ENCODE measurements at regions not wholly inside any gene's neighbourhood (a gene's known extent, or its start where the extent isn't known, plus 50 kb on each side); places are given as distances from the start of the nearest gene placed in this dataset.

DNA sequence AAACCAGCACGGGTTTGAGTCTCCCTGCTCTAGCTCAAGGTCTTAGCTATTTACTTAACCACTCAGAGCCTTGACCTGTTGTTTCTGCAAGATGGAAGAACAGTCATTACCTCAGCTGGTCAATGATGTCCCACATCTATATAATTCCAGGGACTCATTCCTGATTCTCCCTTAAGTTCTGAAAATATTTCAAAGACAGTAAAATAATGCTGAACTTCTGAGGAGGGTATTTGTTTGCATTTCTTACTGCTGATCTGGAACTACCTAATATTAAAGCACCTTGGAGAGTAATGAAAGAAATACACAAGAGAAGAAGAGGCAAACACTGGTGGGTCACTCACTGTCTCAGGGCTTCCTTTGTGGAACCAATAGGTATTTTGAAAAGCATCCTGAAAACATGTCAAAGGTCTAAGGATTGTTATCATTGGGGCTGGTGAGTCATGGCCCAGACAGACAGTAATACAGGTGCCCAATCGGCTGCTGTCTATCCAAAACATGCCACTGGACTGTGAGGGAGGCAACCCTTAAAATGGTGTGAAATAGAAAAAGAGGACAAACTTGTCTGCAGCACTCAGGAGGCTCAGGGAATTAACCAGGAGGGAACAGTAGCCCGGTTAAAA is 88.7 kb upstream of the EGLN3 start:
- TF ChIP-seq ZNF274 (IDR thresholded peaks at IDR 0.05; ENCODE audit: low read depth, low read length) (no peak), YY1 (IDR thresholded peaks at IDR 0.05; ENCODE audit: insufficient read depth, insufficient read length) (no peak)

All from NT2/D1 (cell line).